ENCODE measurements at regions not wholly inside any gene's neighbourhood (a gene's known extent, or its start where the extent isn't known, plus 50 kb on each side); places are given as distances from the start of the nearest gene placed in this dataset.

DNA sequence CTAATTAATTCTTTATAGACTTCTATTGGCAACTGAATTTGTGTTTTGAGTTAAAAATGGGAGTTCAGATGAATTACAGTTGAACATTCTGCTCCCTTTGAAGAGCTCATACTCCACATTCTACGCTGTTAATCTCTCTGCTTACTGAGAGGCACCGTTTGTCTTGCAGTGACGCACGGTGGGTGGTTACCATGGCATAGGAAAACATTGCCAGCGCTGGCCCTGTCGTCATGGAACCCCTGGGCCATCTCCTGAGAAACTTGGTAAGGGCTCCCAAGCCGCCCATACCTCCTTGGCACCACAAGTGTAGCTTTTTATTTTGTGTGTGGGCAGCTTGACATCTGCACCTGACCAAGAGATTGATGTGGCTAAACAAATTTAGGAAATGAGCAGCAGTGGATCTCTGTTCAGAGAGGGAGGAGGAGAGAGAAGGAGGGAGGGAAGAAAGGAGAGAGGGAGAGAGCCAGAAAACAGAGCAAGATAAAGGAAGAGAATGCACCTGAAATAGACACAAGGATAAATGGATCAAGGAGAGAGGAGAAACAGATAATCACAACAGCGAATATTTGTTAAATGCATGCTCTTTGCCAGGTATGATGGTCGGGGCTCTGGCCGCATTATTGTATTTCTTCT is 398.5 kb downstream of the HAPSTR1 start:
- TF ChIP-seq TAF1 (IDR thresholded peaks at IDR 0.05; ENCODE audit: low read depth, low read length) (no peak), POU2F2 (IDR thresholded peaks at IDR 0.05; ENCODE audit: low read depth, low read length) (no peak), PAX5 (IDR thresholded peaks at IDR 0.05; ENCODE audit: insufficient read depth, low read length, severe bottlenecking) (no peak), SPI1 (IDR thresholded peaks at IDR 0.05; ENCODE audit: low read depth, low read length) (no peak), POLR2AphosphoS5 (IDR thresholded peaks at IDR 0.05; ENCODE audit: low read depth, low read length) (no peak), POLR2A (IDR thresholded peaks at IDR 0.05; ENCODE audit: low read depth, low read length) (no peak)
- DNase-seq (ENCODE audit: insufficient read length, low spot score) (no peak), FAIRE-seq (no peak)

DNA sequence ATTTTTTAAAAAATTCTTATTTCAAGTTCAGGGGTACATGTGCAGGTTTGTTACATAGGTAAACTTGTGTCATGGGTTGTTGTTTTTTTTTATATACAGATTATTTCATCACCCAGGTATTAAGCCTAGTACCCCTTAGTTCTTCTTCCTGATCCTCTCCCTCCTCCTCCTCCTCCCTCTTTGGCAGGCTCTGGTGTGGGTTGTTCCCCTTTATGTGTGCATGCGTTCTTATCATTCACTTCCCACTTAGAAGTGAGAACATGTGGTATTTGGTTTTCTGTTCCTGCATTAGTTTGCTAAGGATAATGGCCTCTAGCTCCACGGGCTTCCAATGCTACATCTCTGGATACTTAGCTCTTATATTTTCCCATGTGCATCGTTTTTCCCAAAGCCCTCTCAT is 404.4 kb downstream of the HAPSTR1 start:
- TF ChIP-seq TAF1 (IDR thresholded peaks at IDR 0.05; ENCODE audit: low read depth, low read length) (no peak), POU2F2 (IDR thresholded peaks at IDR 0.05; ENCODE audit: low read depth, low read length) (no peak), SPI1 (IDR thresholded peaks at IDR 0.05; ENCODE audit: low read depth, low read length) (no peak), POLR2A (IDR thresholded peaks at IDR 0.05; ENCODE audit: low read depth, low read length) (no peak), PAX5 (IDR thresholded peaks at IDR 0.05; ENCODE audit: insufficient read depth, low read length, severe bottlenecking) (no peak), POLR2AphosphoS5 (IDR thresholded peaks at IDR 0.05; ENCODE audit: low read depth, low read length) (no peak)
- no peak for DNase-seq (ENCODE audit: insufficient read length, low spot score)
- FAIRE-seq, result no peak

DNA sequence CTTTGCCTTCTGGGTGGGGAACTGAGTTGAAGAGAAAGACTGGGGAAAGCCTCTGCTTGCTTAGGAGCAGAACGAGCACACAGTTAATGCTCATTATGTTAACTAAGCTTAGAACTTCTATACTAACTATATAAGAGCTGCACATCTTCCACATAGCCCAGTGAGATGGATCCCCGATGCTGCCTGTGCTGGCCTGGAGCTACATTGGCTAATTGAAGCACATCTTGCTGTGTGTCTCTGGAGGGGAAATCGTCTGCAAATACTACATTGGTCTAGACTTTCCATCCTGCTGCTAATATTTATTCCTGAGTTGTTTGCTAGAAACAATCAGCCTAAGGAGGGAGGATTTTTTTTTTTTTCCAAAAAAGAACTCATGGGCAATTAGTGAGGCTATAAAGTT is 406.3 kb downstream of the HAPSTR1 start:
- no peak for FAIRE-seq

DNA sequence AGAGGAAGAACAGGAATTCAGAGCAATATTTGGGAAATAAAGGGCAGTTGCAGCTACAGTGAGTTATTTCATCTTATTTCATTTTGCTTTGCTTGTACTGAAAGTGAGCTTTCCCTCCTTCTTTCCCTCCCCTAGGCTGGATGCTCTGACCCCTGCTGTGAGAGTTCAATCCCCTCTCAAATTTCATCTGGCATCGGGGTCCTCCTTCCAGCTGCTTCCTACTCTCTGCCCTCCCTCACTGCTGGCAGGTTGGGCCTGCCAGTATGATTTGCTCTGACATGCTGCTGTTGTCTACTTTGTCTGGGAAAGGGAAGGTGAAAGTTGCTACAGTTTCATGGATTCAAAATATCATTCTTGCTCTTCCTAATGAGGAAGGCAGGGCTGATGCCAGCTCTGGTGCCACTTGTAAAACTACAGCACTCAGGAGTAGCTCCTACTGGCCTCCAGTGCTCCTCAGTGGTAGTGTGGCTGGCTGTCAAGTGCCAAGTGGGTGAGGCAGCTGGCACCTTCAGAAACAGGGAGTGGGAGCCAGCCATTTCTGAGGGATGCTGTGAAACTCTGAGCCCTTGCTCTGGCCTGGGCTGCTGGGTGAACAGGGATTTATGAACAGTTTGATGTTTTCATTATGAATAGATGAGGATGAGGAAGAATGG is 408.6 kb downstream of the HAPSTR1 start:
- DNase-seq (ENCODE audit: insufficient read length, low spot score) (no peak), FAIRE-seq (no peak)
- TF ChIP-seq PAX5 (IDR thresholded peaks at IDR 0.05; ENCODE audit: insufficient read depth, low read length, severe bottlenecking), result no peak
- TF ChIP-seq POLR2A (IDR thresholded peaks at IDR 0.05; ENCODE audit: low read depth, low read length), result no peak
- no peak for TF ChIP-seq POLR2AphosphoS5 (IDR thresholded peaks at IDR 0.05; ENCODE audit: low read depth, low read length)

More for the DNA sequence above, 406.3 kb downstream of the HAPSTR1 start:
- DNase-seq (ENCODE audit: insufficient read length, low spot score), result no peak
- TF ChIP-seq POLR2AphosphoS5 (IDR thresholded peaks at IDR 0.05; ENCODE audit: low read depth, low read length), result no peak
- no peak for TF ChIP-seq TAF1 (IDR thresholded peaks at IDR 0.05; ENCODE audit: low read depth, low read length)
- TF ChIP-seq SPI1 (IDR thresholded peaks at IDR 0.05; ENCODE audit: low read depth, low read length), result no peak
- no peak for TF ChIP-seq POLR2A (IDR thresholded peaks at IDR 0.05; ENCODE audit: low read depth, low read length)
- no peak for TF ChIP-seq PAX5 (IDR thresholded peaks at IDR 0.05; ENCODE audit: insufficient read depth, low read length, severe bottlenecking)
- no peak for TF ChIP-seq POU2F2 (IDR thresholded peaks at IDR 0.05; ENCODE audit: low read depth, low read length)

DNA sequence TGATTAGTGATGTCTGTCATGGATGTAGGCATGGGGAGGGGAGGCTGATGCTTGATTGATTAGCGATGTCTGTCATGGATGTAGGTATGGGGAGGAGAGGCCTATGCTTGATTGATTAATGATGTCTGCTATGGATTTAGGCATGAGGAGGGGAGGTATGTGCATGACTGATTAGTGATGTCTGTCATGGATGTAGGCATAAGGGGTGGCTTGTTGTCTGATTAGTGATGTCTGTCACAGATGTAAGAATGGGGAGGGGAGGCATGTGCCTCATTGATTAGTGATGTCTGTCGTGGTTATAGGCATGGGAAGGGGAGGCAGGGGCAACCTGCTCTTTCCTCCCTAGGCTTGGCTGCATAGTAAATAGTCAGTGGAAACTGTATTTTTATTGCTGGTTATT is 409.4 kb downstream of the HAPSTR1 start:
- FAIRE-seq, result no peak
- DNase-seq (ENCODE audit: insufficient read length, low spot score), result no peak
- TF ChIP-seq POLR2AphosphoS5 (IDR thresholded peaks at IDR 0.05; ENCODE audit: low read depth, low read length), result no peak
- no peak for TF ChIP-seq PAX5 (IDR thresholded peaks at IDR 0.05; ENCODE audit: insufficient read depth, low read length, severe bottlenecking)
- no peak for TF ChIP-seq POU2F2 (IDR thresholded peaks at IDR 0.05; ENCODE audit: low read depth, low read length)
- no peak for TF ChIP-seq TAF1 (IDR thresholded peaks at IDR 0.05; ENCODE audit: low read depth, low read length)
- TF ChIP-seq POLR2A (IDR thresholded peaks at IDR 0.05; ENCODE audit: low read depth, low read length), result no peak
- TF ChIP-seq SPI1 (IDR thresholded peaks at IDR 0.05; ENCODE audit: low read depth, low read length), result no peak

DNA sequence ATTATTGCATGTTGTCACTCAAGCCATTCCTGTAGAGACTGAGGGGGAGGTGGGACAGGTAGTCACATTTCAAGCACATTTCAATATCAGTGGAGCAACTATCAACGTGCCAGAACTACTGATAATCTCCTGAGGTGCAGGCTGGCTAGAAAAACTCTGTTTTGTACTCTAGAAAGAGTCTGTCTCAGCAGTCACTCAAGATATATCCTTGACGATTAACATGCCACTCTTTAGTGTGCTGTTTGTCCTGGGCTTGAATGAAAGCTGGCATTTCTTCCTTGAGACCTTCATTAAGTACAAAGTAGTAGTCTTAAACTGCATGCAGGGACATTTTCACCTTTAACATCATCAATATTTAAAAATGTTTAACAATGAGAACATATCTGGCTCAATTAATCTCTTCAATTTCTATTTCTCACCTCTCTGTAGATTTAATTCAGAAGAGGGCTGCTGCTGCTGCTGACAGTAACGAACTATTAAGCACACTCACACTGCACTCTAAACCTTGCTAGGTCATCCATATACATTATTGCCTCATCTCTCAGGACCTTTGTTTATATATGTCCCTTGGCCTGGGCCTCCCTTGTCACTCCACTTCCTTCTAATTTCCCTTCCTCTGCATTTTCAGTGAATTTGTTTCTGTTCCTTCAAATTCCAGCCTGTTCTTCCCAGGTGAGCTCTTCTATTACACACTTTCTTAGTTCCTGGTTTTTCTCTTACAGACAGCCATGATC is 412.0 kb downstream of the HAPSTR1 start:
- DNase-seq (ENCODE audit: insufficient read length, low spot score) (no peak), FAIRE-seq (no peak)
- TF ChIP-seq POLR2AphosphoS5 (IDR thresholded peaks at IDR 0.05; ENCODE audit: low read depth, low read length) (no peak), POU2F2 (IDR thresholded peaks at IDR 0.05; ENCODE audit: low read depth, low read length) (no peak), PAX5 (IDR thresholded peaks at IDR 0.05; ENCODE audit: insufficient read depth, low read length, severe bottlenecking) (no peak), TAF1 (IDR thresholded peaks at IDR 0.05; ENCODE audit: low read depth, low read length) (no peak), POLR2A (IDR thresholded peaks at IDR 0.05; ENCODE audit: low read depth, low read length) (no peak), SPI1 (IDR thresholded peaks at IDR 0.05; ENCODE audit: low read depth, low read length) (no peak)

DNA sequence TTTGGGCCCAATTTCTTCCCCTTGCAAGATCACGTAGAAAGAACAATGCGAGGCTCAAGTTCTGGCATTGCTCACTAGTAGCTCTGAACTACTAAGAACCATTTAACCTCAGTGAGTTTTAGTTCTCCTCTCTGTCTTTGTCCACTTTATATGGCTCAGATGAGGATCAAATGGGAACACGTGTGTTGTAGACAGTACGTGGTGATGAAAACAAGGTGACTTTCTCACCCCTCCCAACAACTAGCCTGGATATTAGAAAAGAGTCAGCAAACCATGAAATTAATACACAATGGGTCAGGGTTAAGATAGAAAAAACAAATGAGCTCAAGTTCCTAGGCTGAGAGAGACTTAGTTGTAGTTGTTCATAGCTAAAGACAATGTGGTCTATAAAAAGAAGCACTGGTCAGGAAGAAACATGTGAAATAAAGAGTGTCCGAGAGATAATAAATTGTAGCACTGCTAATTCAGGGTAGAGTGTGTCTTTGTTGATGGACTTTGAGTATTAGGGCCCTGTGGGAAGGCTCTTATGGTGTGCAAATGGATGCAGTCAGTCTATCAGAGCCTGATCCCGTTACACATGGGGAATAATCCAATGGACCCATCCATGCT is 417.0 kb downstream of the HAPSTR1 start:
- FAIRE-seq, result no peak
- no peak for DNase-seq (ENCODE audit: insufficient read length, low spot score)
- no peak for TF ChIP-seq POLR2AphosphoS5 (IDR thresholded peaks at IDR 0.05; ENCODE audit: low read depth, low read length)
- no peak for TF ChIP-seq SPI1 (IDR thresholded peaks at IDR 0.05; ENCODE audit: low read depth, low read length)
- TF ChIP-seq PAX5 (IDR thresholded peaks at IDR 0.05; ENCODE audit: insufficient read depth, low read length, severe bottlenecking), result no peak
- no peak for TF ChIP-seq POU2F2 (IDR thresholded peaks at IDR 0.05; ENCODE audit: low read depth, low read length)
- no peak for TF ChIP-seq TAF1 (IDR thresholded peaks at IDR 0.05; ENCODE audit: low read depth, low read length)
- no peak for TF ChIP-seq POLR2A (IDR thresholded peaks at IDR 0.05; ENCODE audit: low read depth, low read length)

DNA sequence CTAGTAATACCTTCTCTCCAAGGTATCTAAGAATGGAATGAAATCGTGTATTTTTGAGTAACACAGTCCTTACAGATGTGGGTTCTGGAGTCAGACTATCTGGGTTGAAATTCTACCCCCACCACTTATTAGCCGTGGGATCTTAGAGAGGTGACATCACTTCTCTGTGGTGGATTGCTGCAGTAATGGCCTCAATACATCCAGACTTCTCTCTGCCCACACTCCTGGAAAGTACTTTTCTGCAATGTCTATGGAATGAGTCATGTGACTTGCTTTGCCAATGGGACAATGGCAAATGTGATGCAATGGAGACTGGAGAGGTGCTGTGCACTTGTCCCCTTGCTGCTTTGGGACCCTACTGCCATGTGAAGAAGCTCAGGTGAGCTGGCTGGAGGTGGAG is 418.2 kb downstream of the HAPSTR1 start:
- FAIRE-seq (no peak), DNase-seq (ENCODE audit: insufficient read length, low spot score) (no peak)
- no peak for TF ChIP-seq TAF1 (IDR thresholded peaks at IDR 0.05; ENCODE audit: low read depth, low read length)

DNA sequence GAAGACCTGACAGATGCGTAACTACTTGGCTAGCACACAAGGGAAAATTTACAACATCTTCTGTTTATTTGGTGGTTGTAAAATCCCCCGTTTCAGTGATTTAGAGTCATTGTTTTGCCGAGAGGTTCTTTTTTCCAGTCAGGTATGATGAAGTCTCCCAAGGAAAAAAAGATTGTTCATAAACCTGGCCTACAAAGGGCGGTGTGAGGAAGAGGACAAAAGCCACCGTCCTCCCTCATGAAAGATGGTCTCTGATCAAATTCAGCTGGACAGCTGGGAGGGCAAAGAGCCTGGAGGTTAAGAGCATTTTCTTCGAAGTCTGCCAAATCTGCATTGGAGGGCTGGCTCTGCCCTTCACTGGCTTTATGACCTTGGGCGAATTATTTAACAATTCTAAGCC is 419.9 kb downstream of the HAPSTR1 start:
- FAIRE-seq (no peak), DNase-seq (ENCODE audit: insufficient read length, low spot score) (no peak)
- no peak for TF ChIP-seq SPI1 (IDR thresholded peaks at IDR 0.05; ENCODE audit: low read depth, low read length)
- no peak for TF ChIP-seq POLR2A (IDR thresholded peaks at IDR 0.05; ENCODE audit: low read depth, low read length)
- TF ChIP-seq POU2F2 (IDR thresholded peaks at IDR 0.05; ENCODE audit: low read depth, low read length), result no peak
- TF ChIP-seq TAF1 (IDR thresholded peaks at IDR 0.05; ENCODE audit: low read depth, low read length), result no peak
- TF ChIP-seq POLR2AphosphoS5 (IDR thresholded peaks at IDR 0.05; ENCODE audit: low read depth, low read length), result no peak
- TF ChIP-seq PAX5 (IDR thresholded peaks at IDR 0.05; ENCODE audit: insufficient read depth, low read length, severe bottlenecking), result no peak

All from GM12891 (cell line).